SHP77 (cell line): ENCODE measurements at regions not wholly inside any gene's neighbourhood (a gene's known extent, or its start where the extent isn't known, plus 50 kb on each side); places are given as distances from the start of the nearest gene placed in this dataset.
"Not testable (repeated sequence)": the region's sequence is repeated elsewhere in the genome, so short reads cannot be mapped to it uniquely, and the experiment has no call there.

Experiments used
- DNase-seq, 2 experiments: peaks; one replicate each; lab custom pipeline; 2025; lab: John Stamatoyannopoulos, UW

- DNase-seq: no peak
Observed at GRCh38 chr9:3659647-3660046, 133.8 kb upstream of the RFX3 start.

- DNase-seq: no peak
Observed at GRCh38 chr9:3658964-3659363, 133.2 kb upstream of the RFX3 start.

GRCh38 chr9:3656224-3656623 is 130.4 kb upstream of the RFX3 start:
- DNase-seq: no peak

GRCh38 chr9:3650994-3651622 is 125.3 kb upstream of the RFX3 start:
- no peak for DNase-seq

- no peak for DNase-seq
Observed at GRCh38 chr9:3648722-3649246, 123.0 kb upstream of the RFX3 start.

- no peak for DNase-seq
Observed at GRCh38 chr9:3648266-3648665, 122.5 kb upstream of the RFX3 start.

- DNase-seq: no peak
Observed at GRCh38 chr9:3647652-3648051, 121.9 kb upstream of the RFX3 start.

GRCh38 chr9:3646226-3646625 is 120.4 kb upstream of the RFX3 start:
- no peak for DNase-seq

- not testable (repeated sequence) for DNase-seq
Observed at GRCh38 chr9:3642075-3642474, 116.3 kb upstream of the RFX3 start.

- no peak for DNase-seq
Observed at GRCh38 chr9:3629495-3629894, 103.7 kb upstream of the RFX3 start.

GRCh38 chr9:3628239-3628638 is 102.4 kb upstream of the RFX3 start:
- DNase-seq: no peak

GRCh38 chr9:3608011-3608410 is 82.2 kb upstream of the RFX3 start:
- DNase-seq: no peak

GRCh38 chr9:3600672-3601071 is 74.9 kb upstream of the RFX3 start:
- DNase-seq: no peak

- DNase-seq: no peak
Observed at GRCh38 chr9:3597792-3598191, 72.0 kb upstream of the RFX3 start.

- DNase-seq: no peak
Observed at GRCh38 chr9:3586066-3586465, 60.3 kb upstream of the RFX3 start.

GRCh38 chr9:3585606-3586005 is 59.8 kb upstream of the RFX3 start:
- DNase-seq: no peak

- no peak for DNase-seq
Observed at GRCh38 chr9:3578786-3579185, 53.0 kb upstream of the RFX3 start.

GRCh38 chr9:3576328-3576727 is 50.5 kb upstream of the RFX3 start:
- DNase-seq: no peak

- no peak for DNase-seq
Observed at GRCh38 chr9:3575821-3576220, 50.0 kb upstream of the RFX3 start.
